Activated B cell treated with CpG ODN at 0.5 μM for 24 hours (primary cell): ENCODE measurements at regions not wholly inside any gene's neighbourhood (a gene's known extent, or its start where the extent isn't known, plus 50 kb on each side); places are given as distances from the start of the nearest gene placed in this dataset.

Source experiments
- ATAC-seq: fragments of 200-7000 bp; cut with Tn5 transposase; one replicate; pipeline ENCODE4 v1.10.0; 2021; ENCODE audit warnings: low read depth, mild to moderate bottlenecking, moderate library complexity
- CTCF ChIA-PET: fragments of 350-600 bp; sonication (Branson Sonifier 250); formaldehyde crosslinking; loops from one replicate; lab custom pipeline; 2021; ENCODE audit warnings: antibody characterized with exemption; lab: Charles Lee
- POLR2A ChIA-PET: fragments of 350-600 bp; sonication (Branson Sonifier 250); formaldehyde crosslinking; loops from one replicate; lab custom pipeline; 2021; ENCODE audit warnings: antibody characterized with exemption; lab: Charles Lee
- DNase-seq: peaks from one replicate; pipeline ENCODE4 v3.0.0; 2022
- H3K27ac Mint-ChIP-seq: one replicate; pipeline ENCODE4 v1.8.0; 2020; ENCODE audit warnings: mixed read lengths
- H3K27me3 Mint-ChIP-seq: one replicate; pipeline ENCODE4 v1.8.0; 2021; ENCODE audit warnings: mixed read lengths
- H3K36me3 Mint-ChIP-seq: one replicate; pipeline ENCODE4 v1.8.0; 2021; ENCODE audit warnings: low read depth, mixed read lengths
- H3K4me1 Mint-ChIP-seq: one replicate; pipeline ENCODE4 v1.8.0; 2021; ENCODE audit warnings: mixed read lengths
- H3K4me3 Mint-ChIP-seq: one replicate; pipeline ENCODE4 v1.8.0; 2020; ENCODE audit warnings: mild to moderate bottlenecking, mixed read lengths
- H3K9me3 Mint-ChIP-seq: one replicate; pipeline ENCODE4 v1.8.0; 2020; ENCODE audit warnings: mixed read lengths
- CTCF ChIP-seq: fragments of 200-600 bp; IDR thresholded peaks from one replicate; pipeline ENCODE4 v1.8.0; 2022; ENCODE audit warnings: antibody characterized with exemption, mild to moderate bottlenecking
- intact Hi-C: fragments of 100-400 bp; cut with micrococcal nuclease; formaldehyde crosslinking; loops from one replicate; pipeline ENCODE4 v1.15.1; 2024

DNA sequence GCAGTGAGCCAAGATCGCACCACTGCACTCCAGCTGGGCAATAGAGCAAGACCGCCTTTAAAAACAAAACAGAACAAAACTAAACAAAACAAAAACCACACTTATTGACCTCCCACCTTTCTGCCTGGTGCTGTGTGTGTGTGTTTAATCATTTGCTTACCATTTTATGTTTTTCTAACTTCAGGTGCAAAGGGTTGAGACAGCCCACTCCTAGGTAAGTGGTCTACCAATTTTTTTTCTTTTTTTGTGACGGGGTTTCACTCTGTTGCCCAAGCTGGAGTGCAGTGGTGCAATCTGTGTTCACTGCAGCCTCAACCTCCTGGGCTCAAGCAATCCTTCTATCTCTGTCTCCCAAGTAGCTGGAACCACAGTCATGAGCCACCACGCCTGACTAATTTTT, 65.8 kb downstream of the SALL1 start:
- intact Hi-C loops = no loop called here
- peaks cover 3% of the 10 kb centered on the region for H3K9me3 Mint-ChIP-seq
- H3K27ac Mint-ChIP-seq = no peak overlapping the region
- no peaks in the 10 kb centered on the region for H3K4me1 Mint-ChIP-seq
- H3K4me3 Mint-ChIP-seq = no peak overlapping the region
- no peaks in the 10 kb centered on the region for H3K27me3 Mint-ChIP-seq
- DNase-seq = no peak
- ChIA-PET POLR2A (no interaction called here), CTCF (no interaction called here)
- no peak for TF ChIP-seq CTCF
- no peaks in the 10 kb centered on the region for H3K36me3 Mint-ChIP-seq
- ATAC-seq = no peak

DNA sequence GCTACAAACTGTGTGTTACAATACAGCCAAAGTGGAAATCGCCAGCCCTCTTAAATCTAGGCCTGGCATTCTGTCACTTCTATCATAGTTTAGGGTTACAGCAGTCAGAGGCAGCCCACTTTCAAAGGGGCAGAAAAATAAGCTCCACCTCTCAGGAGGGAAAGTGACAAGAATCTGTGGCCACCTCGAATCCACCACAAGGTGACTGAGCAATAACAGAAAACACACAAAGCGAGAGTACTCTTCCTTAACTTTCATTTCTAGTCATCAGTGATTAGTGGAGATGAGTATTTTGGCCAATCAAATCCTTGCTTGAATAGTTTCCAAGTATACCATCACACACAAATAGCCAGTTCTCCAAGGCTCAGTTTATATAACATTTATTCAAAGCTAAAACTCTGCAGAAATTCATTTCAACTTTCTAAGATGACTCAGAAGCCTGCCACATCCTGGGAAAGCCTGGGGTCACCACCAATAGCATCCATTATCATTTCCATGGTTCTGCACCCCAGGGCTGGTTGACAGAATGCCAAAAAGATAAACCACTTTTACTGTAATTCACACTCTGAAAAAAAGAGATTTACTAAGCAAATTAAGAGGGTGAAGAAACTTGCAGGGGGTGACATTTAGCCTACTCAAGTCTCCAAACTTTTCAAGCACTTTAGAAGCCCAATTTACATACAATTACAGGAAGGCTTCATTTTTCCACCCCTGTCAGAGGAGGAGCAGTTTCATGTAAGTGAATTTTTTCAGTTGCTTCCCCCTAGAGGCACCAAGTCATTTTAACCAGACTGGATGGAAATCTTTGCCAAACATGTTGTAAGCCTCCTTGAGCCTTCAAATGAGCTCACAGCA, 66.8 kb downstream of the SALL1 start:
- intact Hi-C loops = no loop called here
- ChIA-PET CTCF (no interaction called here), POLR2A (no interaction called here)
- Mint-ChIP-seq H3K27ac (no peak overlapping the region), H3K9me3 (peaks cover 3% of the 10 kb centered on the region), H3K36me3 (no peaks in the 10 kb centered on the region), H3K27me3 (no peaks in the 10 kb centered on the region), H3K4me1 (no peaks in the 10 kb centered on the region), H3K4me3 (no peak overlapping the region)
- no peak for TF ChIP-seq CTCF
- DNase-seq (no peak), ATAC-seq (no peak)

GRCh38 chr16:51072591-51072990, 78.5 kb downstream of the SALL1 start:
- Mint-ChIP-seq H3K9me3 (no peaks in the 10 kb centered on the region), H3K36me3 (no peaks in the 10 kb centered on the region), H3K27ac (no peak overlapping the region), H3K27me3 (no peaks in the 10 kb centered on the region), H3K4me3 (no peak overlapping the region), H3K4me1 (no peaks in the 10 kb centered on the region)
- intact Hi-C loops = no loop called here
- no peak for ATAC-seq
- no peak for TF ChIP-seq CTCF
- POLR2A ChIA-PET = no interaction called here
- no peak for DNase-seq
- CTCF ChIA-PET = no interaction called here

DNA sequence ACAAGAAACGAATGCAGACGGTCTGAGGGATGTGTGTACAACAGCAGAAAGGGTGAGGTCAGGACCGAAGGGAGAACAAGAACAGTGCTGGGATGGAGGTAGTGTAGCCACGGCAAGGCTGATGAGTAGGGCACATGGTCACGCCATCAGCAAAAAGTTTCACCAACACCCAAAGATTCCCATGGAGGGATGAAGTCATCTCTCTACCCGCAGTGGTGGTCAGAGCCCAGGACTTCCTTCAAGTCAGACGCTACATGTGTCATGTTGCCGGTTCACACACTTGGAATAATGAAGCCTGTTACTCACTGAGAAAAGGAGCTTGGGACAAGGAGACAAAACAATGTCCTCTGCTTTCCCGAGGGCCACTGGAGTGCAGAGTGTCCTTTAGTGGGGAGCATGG, 79.7 kb downstream of the SALL1 start:
- H3K4me1 Mint-ChIP-seq = no peaks in the 10 kb centered on the region
- DNase-seq (no peak), ATAC-seq (no peak)
- ChIA-PET POLR2A (no interaction called here), CTCF (no interaction called here)
- H3K4me3 Mint-ChIP-seq = no peak overlapping the region
- no peaks in the 10 kb centered on the region for H3K9me3 Mint-ChIP-seq
- H3K27ac Mint-ChIP-seq = no peak overlapping the region
- no peaks in the 10 kb centered on the region for H3K27me3 Mint-ChIP-seq
- TF ChIP-seq CTCF = no peak
- intact Hi-C loops = no loop called here
- H3K36me3 Mint-ChIP-seq = no peaks in the 10 kb centered on the region

DNA sequence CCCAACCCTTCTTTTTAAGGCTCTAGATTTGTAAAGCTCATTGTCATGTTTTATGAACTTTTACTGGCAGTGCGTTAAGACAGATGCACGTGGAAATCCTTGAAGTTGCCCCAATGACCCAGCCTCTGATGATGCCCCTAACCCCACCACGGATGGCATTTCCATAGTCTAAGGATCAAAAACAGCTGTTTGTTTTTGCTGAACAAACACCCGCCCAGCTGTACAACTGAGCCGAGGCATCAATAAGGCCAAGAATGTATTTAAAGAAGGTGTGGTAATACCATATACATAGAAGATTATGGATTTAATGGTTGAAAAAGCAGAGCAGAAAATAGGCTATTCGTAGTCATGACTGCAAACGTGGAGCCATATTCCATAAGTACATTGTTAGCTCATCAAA, 83.7 kb downstream of the SALL1 start:
- no peak for TF ChIP-seq CTCF
- CTCF ChIA-PET = no interaction called here
- no peak overlapping the region for H3K27ac Mint-ChIP-seq
- POLR2A ChIA-PET = no interaction called here
- intact Hi-C loops = no loop called here
- no peaks in the 10 kb centered on the region for H3K9me3 Mint-ChIP-seq
- no peak for DNase-seq
- H3K4me1 Mint-ChIP-seq = no peaks in the 10 kb centered on the region
- no peak overlapping the region for H3K4me3 Mint-ChIP-seq
- H3K27me3 Mint-ChIP-seq = no peaks in the 10 kb centered on the region
- no peaks in the 10 kb centered on the region for H3K36me3 Mint-ChIP-seq
- ATAC-seq = no peak
